ENCODE measurements at regions not wholly inside any gene's neighbourhood (a gene's known extent, or its start where the extent isn't known, plus 50 kb on each side); places are given as distances from the start of the nearest gene placed in this dataset.

DNA sequence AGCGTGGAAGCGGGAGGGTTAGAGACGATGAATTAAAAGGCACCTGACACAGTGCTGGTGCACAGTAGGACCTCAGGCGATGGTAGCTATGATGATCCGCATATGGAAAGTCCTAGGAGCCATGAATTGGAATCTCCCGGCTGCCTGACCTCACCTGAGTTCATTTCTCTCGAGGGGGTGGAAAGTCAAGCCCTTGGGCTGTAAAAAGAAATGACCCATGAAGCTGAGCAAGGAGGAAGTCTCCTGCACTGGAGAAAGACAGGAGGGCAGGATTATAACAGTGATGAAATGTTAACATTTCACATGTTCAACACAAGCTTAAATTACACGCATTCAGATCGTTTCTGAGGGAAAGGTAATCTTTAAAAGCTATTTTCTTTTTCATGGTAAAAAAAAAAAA, 481.2 kb downstream of the MATN1 start:
- TF ChIP-seq, protein P1, sequence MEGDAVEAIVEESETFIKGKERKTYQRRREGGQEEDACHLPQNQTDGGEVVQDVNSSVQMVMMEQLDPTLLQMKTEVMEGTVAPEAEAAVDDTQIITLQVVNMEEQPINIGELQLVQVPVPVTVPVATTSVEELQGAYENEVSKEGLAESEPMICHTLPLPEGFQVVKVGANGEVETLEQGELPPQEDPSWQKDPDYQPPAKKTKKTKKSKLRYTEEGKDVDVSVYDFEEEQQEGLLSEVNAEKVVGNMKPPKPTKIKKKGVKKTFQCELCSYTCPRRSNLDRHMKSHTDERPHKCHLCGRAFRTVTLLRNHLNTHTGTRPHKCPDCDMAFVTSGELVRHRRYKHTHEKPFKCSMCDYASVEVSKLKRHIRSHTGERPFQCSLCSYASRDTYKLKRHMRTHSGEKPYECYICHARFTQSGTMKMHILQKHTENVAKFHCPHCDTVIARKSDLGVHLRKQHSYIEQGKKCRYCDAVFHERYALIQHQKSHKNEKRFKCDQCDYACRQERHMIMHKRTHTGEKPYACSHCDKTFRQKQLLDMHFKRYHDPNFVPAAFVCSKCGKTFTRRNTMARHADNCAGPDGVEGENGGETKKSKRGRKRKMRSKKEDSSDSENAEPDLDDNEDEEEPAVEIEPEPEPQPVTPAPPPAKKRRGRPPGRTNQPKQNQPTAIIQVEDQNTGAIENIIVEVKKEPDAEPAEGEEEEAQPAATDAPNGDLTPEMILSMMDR (IDR thresholded peaks at IDR 0.05), result no peak
- no peak for TF ChIP-seq POLR2A (IDR thresholded peaks at IDR 0.05)
